ENCODE measurements at regions not wholly inside any gene's neighbourhood (a gene's known extent, or its start where the extent isn't known, plus 50 kb on each side); places are given as distances from the start of the nearest gene placed in this dataset.

- TF ChIP-seq CTCF (IDR thresholded peaks at IDR 0.05) = no peak
- H3K27ac Mint-ChIP-seq = no peak overlapping the region
- CTCF ChIA-PET = no interaction called here
- intact Hi-C loops (cut with micrococcal nuclease) = no loop called here
- no peaks in the 10 kb centered on the region for H3K27me3 Mint-ChIP-seq
- POLR2A ChIA-PET = no interaction called here
- H3K4me3 Mint-ChIP-seq = no peak overlapping the region
- no peaks in the 10 kb centered on the region for H3K4me1 Mint-ChIP-seq
- peaks cover 3% of the 10 kb centered on the region for H3K9me3 Mint-ChIP-seq
- no peak for DNase-seq
- no peaks in the 10 kb centered on the region for H3K36me3 Mint-ChIP-seq (ENCODE audit: low read depth)
- no peak for ATAC-seq (ENCODE audit: low read depth)
Measured at GRCh38 chr7:123308254-123308951, 108.6 kb upstream of the SLC13A1 start.

GRCh38 chr7:123305840-123306375, 106.1 kb upstream of the SLC13A1 start:
- Mint-ChIP-seq H3K27ac (no peak overlapping the region), H3K4me3 (no peak overlapping the region), H3K4me1 (no peaks in the 10 kb centered on the region), H3K9me3 (peaks cover 10% of the 10 kb centered on the region), H3K36me3 (ENCODE audit: low read depth) (no peaks in the 10 kb centered on the region), H3K27me3 (no peaks in the 10 kb centered on the region)
- ChIA-PET POLR2A (no interaction called here), CTCF (no interaction called here)
- DNase-seq (no peak), ATAC-seq (ENCODE audit: low read depth) (no peak)
- no peak for TF ChIP-seq CTCF (IDR thresholded peaks at IDR 0.05)
- intact Hi-C loops (cut with micrococcal nuclease) = no loop called here

GRCh38 chr7:123303926-123304325, 104.2 kb upstream of the SLC13A1 start:
- Mint-ChIP-seq H3K36me3 (ENCODE audit: low read depth) (no peaks in the 10 kb centered on the region), H3K27me3 (no peaks in the 10 kb centered on the region), H3K9me3 (peaks cover 15% of the 10 kb centered on the region), H3K4me1 (no peaks in the 10 kb centered on the region), H3K27ac (no peak overlapping the region), H3K4me3 (no peak overlapping the region)
- CTCF ChIA-PET = no interaction called here
- DNase-seq = no peak
- POLR2A ChIA-PET = no interaction called here
- ATAC-seq (ENCODE audit: low read depth) = no peak
- intact Hi-C loops (cut with micrococcal nuclease) = no loop called here
- no peak for TF ChIP-seq CTCF (IDR thresholded peaks at IDR 0.05)

- Mint-ChIP-seq H3K4me3 (no peak overlapping the region), H3K4me1 (no peaks in the 10 kb centered on the region), H3K9me3 (peaks cover 12% of the 10 kb centered on the region), H3K36me3 (ENCODE audit: low read depth) (no peaks in the 10 kb centered on the region), H3K27ac (no peak overlapping the region), H3K27me3 (no peaks in the 10 kb centered on the region)
- ChIA-PET POLR2A (no interaction called here), CTCF (no interaction called here)
- no peak for TF ChIP-seq CTCF (IDR thresholded peaks at IDR 0.05)
- DNase-seq = no peak
- ATAC-seq (ENCODE audit: low read depth) = no peak
- intact Hi-C loops (cut with micrococcal nuclease) = no loop called here
Measured at GRCh38 chr7:123296965-123297364, 97.2 kb upstream of the SLC13A1 start.

- TF ChIP-seq CTCF (IDR thresholded peaks at IDR 0.05) = no peak
- Mint-ChIP-seq H3K4me1 (no peaks in the 10 kb centered on the region), H3K9me3 (peaks cover 10% of the 10 kb centered on the region), H3K36me3 (ENCODE audit: low read depth) (no peaks in the 10 kb centered on the region), H3K27ac (no peak overlapping the region), H3K27me3 (no peaks in the 10 kb centered on the region), H3K4me3 (no peak overlapping the region)
- no peak for DNase-seq
- intact Hi-C loops (cut with micrococcal nuclease) = no loop called here
- ChIA-PET CTCF (no interaction called here), POLR2A (no interaction called here)
- ATAC-seq (ENCODE audit: low read depth) = no peak
Measured at GRCh38 chr7:123293710-123294109, 93.9 kb upstream of the SLC13A1 start.
